Mesenchymal stem cell (in vitro differentiated cells and primary cell): ENCODE measurements at regions not wholly inside any gene's neighbourhood (a gene's known extent, or its start where the extent isn't known, plus 50 kb on each side); places are given as distances from the start of the nearest gene placed in this dataset.

Experiments
- DNase-seq: peaks from one replicate; pipeline ENCODE4 v3.0.0-alpha.2; 2013
- H2AFZ ChIP-seq: one replicate; pipeline ENCODE4 v1.6.1; 2013; ENCODE audit warnings: low read depth, mild to moderate bottlenecking, control low read depth, inconsistent platforms, low read length, moderate library complexity
- H2AK5ac ChIP-seq: 2 replicates; pipeline ENCODE4 v1.6.1; 2013; ENCODE audit warnings: low read length, moderate library complexity, mild to moderate bottlenecking, inconsistent platforms; ENCODE audit not compliant: severe bottlenecking
- H2BK120ac ChIP-seq: one replicate; pipeline ENCODE4 v1.6.1; 2013; ENCODE audit warnings: low read depth, mild to moderate bottlenecking, inconsistent platforms, low read length, moderate library complexity
- H2BK12ac ChIP-seq, 2 experiments: one replicate each; pipeline ENCODE4 v1.6.1; 2013; ENCODE audit warnings: inconsistent platforms in 2 of 2, low read length in 2 of 2, mild to moderate bottlenecking in 2 of 2, moderate library complexity in 2 of 2, control low read depth in 1 of 2
- H2BK15ac ChIP-seq: one replicate; pipeline ENCODE4 v1.6.1; 2013; ENCODE audit warnings: mild to moderate bottlenecking, low read depth, inconsistent platforms; ENCODE audit not compliant: poor library complexity, severe bottlenecking
- H2BK5ac ChIP-seq: 2 replicates; pipeline ENCODE4 v1.6.1; 2013; ENCODE audit warnings: low read depth, mild to moderate bottlenecking, low read length, control low read depth, inconsistent platforms; ENCODE audit not compliant: poor library complexity, severe bottlenecking
- H3K14ac ChIP-seq, 2 experiments: one replicate each; pipeline ENCODE4 v1.6.1; 2013; ENCODE audit warnings: inconsistent platforms in 2 of 2, low read length in 2 of 2, control low read depth in 1 of 2, mild to moderate bottlenecking in 1 of 2, moderate library complexity in 1 of 2
- H3K18ac ChIP-seq, 2 experiments: one replicate each; pipeline ENCODE4 v1.6.1; 2013; ENCODE audit warnings: inconsistent platforms in 2 of 2, low read length in 2 of 2, control low read depth in 1 of 2, low read depth in 1 of 2, mild to moderate bottlenecking in 1 of 2
- H3K23ac ChIP-seq, 2 experiments: one replicate each; pipeline ENCODE4 v1.6.1; 2013; ENCODE audit warnings: inconsistent platforms in 2 of 2, low read length in 2 of 2, mild to moderate bottlenecking in 2 of 2, moderate library complexity in 2 of 2, control low read depth in 1 of 2
- H3K27ac ChIP-seq: 2 replicates; pipeline ENCODE4 v1.5.1; 2013; ENCODE audit warnings: mild to moderate bottlenecking, moderate library complexity, low read length, control low read depth, inconsistent platforms; ENCODE audit not compliant: poor library complexity, severe bottlenecking
- H3K27me3 ChIP-seq, 2 experiments: 2 replicates each; pipeline versions ENCODE4 v1.6.1 to v1.7.0; 2013; ENCODE audit warnings: low read length in 2 of 2, mild to moderate bottlenecking in 2 of 2, moderate library complexity in 2 of 2, control low read depth in 1 of 2, inconsistent platforms in 1 of 2; ENCODE audit not compliant: control insufficient read depth in 1 of 2, insufficient read depth in 1 of 2
- H3K36me3 ChIP-seq, 2 experiments: 2 replicates each; pipeline versions ENCODE4 v1.6.1 to v1.7.0; 2013; ENCODE audit warnings: low read length in 2 of 2, control low read depth in 1 of 2, inconsistent platforms in 1 of 2, low read depth in 1 of 2, mild to moderate bottlenecking in 1 of 2; ENCODE audit not compliant: insufficient read depth in 2 of 2, control insufficient read depth in 1 of 2
- H3K4ac ChIP-seq, 2 experiments: one replicate each; pipeline ENCODE4 v1.6.1; 2013; ENCODE audit warnings: inconsistent platforms in 2 of 2, low read length in 2 of 2, mild to moderate bottlenecking in 2 of 2, moderate library complexity in 2 of 2, control low read depth in 1 of 2, low read depth in 1 of 2
- H3K4me1 ChIP-seq: 2 replicates; pipeline ENCODE4 v1.6.1; 2013; ENCODE audit warnings: low read depth, low read length, control low read depth; ENCODE audit not compliant: control insufficient read depth, insufficient read depth
- H3K4me2 ChIP-seq: 2 replicates; pipeline ENCODE4 v1.6.1; 2013; ENCODE audit warnings: low read length, mild to moderate bottlenecking, inconsistent platforms; ENCODE audit not compliant: poor library complexity, severe bottlenecking
- H3K4me3 ChIP-seq, 2 experiments: 2 replicates each; pipeline versions ENCODE4 v1.5.1 to v1.7.0; 2013; ENCODE audit warnings: low read length in 2 of 2, mild to moderate bottlenecking in 2 of 2, control low read depth in 1 of 2, low read depth in 1 of 2; ENCODE audit not compliant: insufficient read depth in 1 of 2
- H3K79me1 ChIP-seq: replicated peaks from 2 replicates; pipeline ENCODE4 v1.6.1; 2013; ENCODE audit warnings: mild to moderate bottlenecking, control low read depth, low read length, inconsistent platforms; ENCODE audit not compliant: poor library complexity, severe bottlenecking
- H3K9ac ChIP-seq: 2 replicates; pipeline ENCODE4 v1.7.0; 2013; ENCODE audit warnings: mild to moderate bottlenecking, low read length, moderate library complexity
- H3K9me3 ChIP-seq: 2 replicates; pipeline ENCODE4 v1.7.0; 2013; ENCODE audit warnings: mild to moderate bottlenecking, low read length; ENCODE audit not compliant: control insufficient read depth
- H4K8ac ChIP-seq: one replicate; pipeline ENCODE4 v1.6.1; 2013; ENCODE audit warnings: inconsistent platforms, mild to moderate bottlenecking, low read length, moderate library complexity
- H4K91ac ChIP-seq: one replicate; pipeline ENCODE4 v1.6.1; 2013; ENCODE audit warnings: mild to moderate bottlenecking, low read length, inconsistent platforms
- WGBS: methylation state at CpG from one replicate; pipeline ENCODE4 v1.1.7; 2013; ENCODE audit warnings: mixed read lengths; 5-methylcytosine and 5-hydroxymethylcytosine counted together

DNA sequence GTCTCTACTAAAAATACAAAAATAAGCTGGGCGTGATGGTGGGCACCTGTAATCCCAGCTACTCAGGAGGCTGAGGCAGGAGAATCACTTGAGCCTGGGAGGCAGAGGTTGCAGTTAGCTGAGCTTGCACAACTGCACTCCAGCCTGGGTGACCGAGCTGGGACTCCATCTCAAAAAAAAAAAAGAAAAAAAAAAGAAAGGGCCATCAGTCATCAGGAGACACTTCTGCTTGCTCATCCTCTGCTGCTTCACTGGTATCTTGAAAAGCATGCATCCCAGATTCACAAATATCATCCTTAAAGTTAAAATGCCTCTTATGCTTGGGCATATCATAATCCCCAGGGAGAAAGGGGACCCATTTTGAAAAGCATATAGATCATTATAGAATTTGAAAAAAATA lies 176.6 kb upstream of the NR2F2 start:
- Histone ChIP-seq H3K4me3 (no peak overlapping the region), H3K9ac (no peak overlapping the region), H3K14ac (no peak overlapping the region), H4K8ac (no peak overlapping the region), H3K4me2 (no peak overlapping the region), H3K9me3 (no peaks in the 10 kb centered on the region), H2BK15ac (no peak overlapping the region), H2AK5ac (no peak overlapping the region), H3K23ac (no peak overlapping the region), H2AFZ (no peak overlapping the region), H3K4ac (no peak overlapping the region), H3K27ac (no peak overlapping the region), H2BK120ac (no peak overlapping the region), H3K79me1 (no peaks in the 10 kb centered on the region), H4K91ac (no peak overlapping the region), H3K27me3 (no peaks in the 10 kb centered on the region), H2BK12ac (no peak overlapping the region), H3K4me1 (no peaks in the 10 kb centered on the region), H3K36me3 (no peaks in the 10 kb centered on the region), H2BK5ac (no peak overlapping the region), H3K18ac (no peak overlapping the region)
- no peak for DNase-seq
- WGBS, result 83% methylated on average over 2 of the region's 2 CpGs

DNA sequence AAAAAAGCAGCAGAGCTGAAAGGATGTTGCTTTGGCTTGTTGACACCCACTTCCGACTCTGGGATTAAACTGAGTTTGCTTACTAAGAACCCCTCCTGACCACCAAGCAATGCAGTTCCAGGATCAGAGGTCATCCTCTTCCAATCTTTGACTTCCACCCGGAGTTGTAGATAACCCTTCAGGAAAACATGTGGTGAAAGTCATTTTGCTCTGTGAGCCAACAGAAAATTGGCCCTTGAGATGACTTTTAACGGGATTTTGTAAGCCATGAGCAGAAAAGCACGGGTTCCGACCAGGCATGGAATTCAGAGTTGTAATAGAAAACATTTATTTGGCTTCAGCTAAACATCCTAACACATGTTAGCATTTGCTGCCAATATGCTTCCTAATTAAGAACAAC lies 171.6 kb upstream of the NR2F2 start:
- Histone ChIP-seq H4K8ac (no peak overlapping the region), H3K9ac (no peak overlapping the region), H2BK12ac (no peak overlapping the region), H2AFZ (no peak overlapping the region), H3K23ac (no peak overlapping the region), H3K27ac (no peak overlapping the region), H3K4me2 (no peak overlapping the region), H3K27me3 (no peaks in the 10 kb centered on the region), H3K4ac (no peak overlapping the region), H3K14ac (no peak overlapping the region), H3K4me3 (no peak overlapping the region), H2BK15ac (no peak overlapping the region), H2BK120ac (no peak overlapping the region), H2AK5ac (no peak overlapping the region), H3K18ac (no peak overlapping the region), H3K4me1 (no peaks in the 10 kb centered on the region), H4K91ac (no peak overlapping the region), H3K79me1 (no peaks in the 10 kb centered on the region), H3K9me3 (no peaks in the 10 kb centered on the region), H2BK5ac (no peak overlapping the region), H3K36me3 (no peaks in the 10 kb centered on the region)
- 98% methylated on average over 5 of the region's 5 CpGs for WGBS
- DNase-seq, result no peak

DNA sequence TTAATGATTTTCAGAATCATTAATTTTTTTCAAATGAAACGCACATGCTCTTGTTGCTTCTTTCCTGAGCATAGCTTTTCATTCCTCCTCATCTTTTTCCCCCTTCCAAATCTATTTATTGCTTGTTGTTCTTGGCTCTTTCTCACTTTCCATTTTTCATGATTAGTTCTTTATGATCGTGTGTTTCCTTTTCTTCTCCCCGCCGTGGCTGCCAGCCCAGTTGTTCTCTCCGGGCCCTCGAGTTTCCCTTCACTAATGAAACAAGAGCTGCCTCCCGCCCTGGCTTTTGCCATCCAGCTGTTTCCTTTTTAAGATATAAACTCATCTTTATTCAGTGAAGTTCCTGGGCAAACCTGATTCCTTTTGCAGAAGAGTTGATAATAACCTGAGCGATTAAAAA lies 170.2 kb upstream of the NR2F2 start:
- no peaks in the 10 kb centered on the region for H3K36me3 ChIP-seq
- no peaks in the 10 kb centered on the region for H3K27me3 ChIP-seq
- no peak overlapping the region for H2AFZ ChIP-seq
- no peaks in the 10 kb centered on the region for H3K9me3 ChIP-seq
- H3K4me1 ChIP-seq, result no peaks in the 10 kb centered on the region
- no peak overlapping the region for H2BK15ac ChIP-seq
- H3K23ac ChIP-seq, result no peak overlapping the region
- DNase-seq, result no peak
- H2BK12ac ChIP-seq, result no peak overlapping the region
- no peak overlapping the region for H2BK5ac ChIP-seq
- H3K4me3 ChIP-seq, result no peak overlapping the region
- 90% methylated on average over 7 of the region's 8 CpGs for WGBS
- no peak overlapping the region for H2BK120ac ChIP-seq
- no peak overlapping the region for H3K27ac ChIP-seq
- H4K8ac ChIP-seq, result no peak overlapping the region
- H3K79me1 ChIP-seq, result no peaks in the 10 kb centered on the region
- no peak overlapping the region for H3K4me2 ChIP-seq
- no peak overlapping the region for H4K91ac ChIP-seq
- H3K9ac ChIP-seq, result peak overlapping the region; percentile 56
- H2AK5ac ChIP-seq, result no peak overlapping the region
- no peak overlapping the region for H3K4ac ChIP-seq
- H3K18ac ChIP-seq, result no peak overlapping the region
- H3K14ac ChIP-seq, result no peak overlapping the region

DNA sequence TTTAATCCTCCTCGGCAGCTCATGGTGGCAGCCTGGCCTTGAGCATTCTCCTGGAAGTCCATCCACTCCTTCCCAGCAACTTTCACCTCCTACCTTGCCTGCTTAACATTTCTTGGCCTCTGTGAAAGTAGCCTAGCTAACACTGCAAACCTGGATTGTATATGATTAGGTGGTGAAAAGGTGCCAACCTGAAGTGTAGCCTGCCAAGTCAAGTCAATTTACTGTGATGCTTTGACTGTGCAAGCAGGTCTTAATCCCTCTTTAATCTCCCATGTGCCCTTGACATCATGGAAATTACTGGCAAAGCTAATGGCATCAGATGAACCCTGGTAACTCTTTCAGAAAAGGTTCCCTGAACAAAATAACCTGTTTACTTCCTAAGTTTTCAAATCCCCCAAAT lies 169.7 kb upstream of the NR2F2 start:
- no peak for DNase-seq
- WGBS, result 90% methylated on average over 1 of the region's 1 CpG
- H3K9me3 ChIP-seq, result no peaks in the 10 kb centered on the region
- no peak overlapping the region for H3K4me2 ChIP-seq
- H4K91ac ChIP-seq, result no peak overlapping the region
- no peaks in the 10 kb centered on the region for H3K36me3 ChIP-seq
- H2BK12ac ChIP-seq, result no peak overlapping the region
- no peak overlapping the region for H3K4me3 ChIP-seq
- H2BK120ac ChIP-seq, result no peak overlapping the region
- H2BK15ac ChIP-seq, result no peak overlapping the region
- H3K79me1 ChIP-seq, result no peaks in the 10 kb centered on the region
- H3K9ac ChIP-seq, result peak overlapping the region; percentile 56
- H3K14ac ChIP-seq, result no peak overlapping the region
- H2BK5ac ChIP-seq, result no peak overlapping the region
- H2AFZ ChIP-seq, result no peak overlapping the region
- no peak overlapping the region for H2AK5ac ChIP-seq
- H3K27me3 ChIP-seq, result no peaks in the 10 kb centered on the region
- no peak overlapping the region for H3K18ac ChIP-seq
- no peaks in the 10 kb centered on the region for H3K4me1 ChIP-seq
- H4K8ac ChIP-seq, result no peak overlapping the region
- H3K23ac ChIP-seq, result no peak overlapping the region
- no peak overlapping the region for H3K27ac ChIP-seq
- H3K4ac ChIP-seq, result no peak overlapping the region
